ENCODE measurements at regions not wholly inside any gene's neighbourhood (a gene's known extent, or its start where the extent isn't known, plus 50 kb on each side); places are given as distances from the start of the nearest gene placed in this dataset.

DNA sequence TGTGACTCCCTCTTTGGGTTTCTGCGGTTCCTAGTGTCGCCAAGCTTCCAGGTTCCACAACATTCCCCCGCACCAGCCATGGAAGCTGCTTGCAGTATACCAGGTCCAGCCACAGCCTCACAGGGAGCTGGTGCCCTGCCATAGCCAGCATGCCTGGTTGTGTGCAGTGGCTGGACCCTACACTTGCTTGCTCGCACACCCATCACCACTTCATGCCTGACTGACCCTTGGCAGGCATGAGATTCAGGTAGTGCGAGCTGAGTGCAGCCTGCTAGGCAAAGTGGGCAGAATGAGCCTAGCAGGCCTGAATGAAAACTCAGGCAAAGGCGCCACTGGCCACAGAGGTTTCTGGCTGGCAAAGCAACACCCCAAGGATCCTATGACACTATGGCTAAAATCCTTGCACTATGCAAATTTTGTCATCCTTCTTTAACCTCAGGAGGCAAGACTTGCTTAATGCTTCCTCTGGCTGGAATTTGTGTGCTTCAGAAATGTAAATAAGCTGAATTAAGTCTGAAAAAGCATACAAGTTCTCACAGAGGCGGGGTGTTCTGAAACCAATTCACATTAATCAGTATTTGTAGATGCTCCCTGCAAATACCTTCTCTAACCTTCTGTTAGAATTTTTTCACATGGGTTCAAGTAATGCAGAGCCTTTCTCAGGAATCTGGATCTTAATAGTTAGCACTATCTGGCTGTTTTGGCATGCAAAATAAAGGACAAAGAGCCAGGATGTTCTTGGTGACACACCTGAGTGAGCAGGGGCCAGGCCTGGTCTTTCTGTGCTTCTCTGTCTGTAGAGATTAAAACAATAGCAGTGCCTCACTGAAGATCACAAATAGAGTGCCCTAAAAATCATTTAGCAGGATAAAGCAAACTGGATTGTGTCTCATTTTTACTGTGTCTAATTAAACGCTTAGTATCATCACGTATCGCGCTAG is 256.9 kb downstream of the GPATCH2 start:
- DNase-seq = no peak

- DNase-seq = no peak
Observed at GRCh38 chr1:217372049-217372970, 258.6 kb downstream of the GPATCH2 start.

DNA sequence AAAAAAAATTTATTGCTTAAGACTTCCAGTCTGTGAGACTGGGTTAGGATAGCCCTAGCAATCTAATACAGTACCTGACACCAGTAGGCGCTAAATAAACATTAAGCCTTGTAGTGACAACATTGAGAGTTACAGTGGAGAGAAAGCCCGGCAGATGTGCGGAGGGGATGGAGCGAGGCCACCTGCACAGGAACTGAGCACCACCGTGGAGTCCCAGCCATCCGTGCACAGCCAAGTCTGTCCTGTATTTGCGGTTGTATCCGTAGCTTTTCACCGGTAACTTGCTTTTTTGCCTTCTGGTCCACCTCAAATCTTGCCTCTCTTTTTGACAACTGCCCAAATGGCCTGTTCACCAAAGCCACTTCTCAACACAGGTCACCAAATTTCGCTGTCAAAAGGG is 260.1 kb downstream of the GPATCH2 start:
- DNase-seq = no peak

DNA sequence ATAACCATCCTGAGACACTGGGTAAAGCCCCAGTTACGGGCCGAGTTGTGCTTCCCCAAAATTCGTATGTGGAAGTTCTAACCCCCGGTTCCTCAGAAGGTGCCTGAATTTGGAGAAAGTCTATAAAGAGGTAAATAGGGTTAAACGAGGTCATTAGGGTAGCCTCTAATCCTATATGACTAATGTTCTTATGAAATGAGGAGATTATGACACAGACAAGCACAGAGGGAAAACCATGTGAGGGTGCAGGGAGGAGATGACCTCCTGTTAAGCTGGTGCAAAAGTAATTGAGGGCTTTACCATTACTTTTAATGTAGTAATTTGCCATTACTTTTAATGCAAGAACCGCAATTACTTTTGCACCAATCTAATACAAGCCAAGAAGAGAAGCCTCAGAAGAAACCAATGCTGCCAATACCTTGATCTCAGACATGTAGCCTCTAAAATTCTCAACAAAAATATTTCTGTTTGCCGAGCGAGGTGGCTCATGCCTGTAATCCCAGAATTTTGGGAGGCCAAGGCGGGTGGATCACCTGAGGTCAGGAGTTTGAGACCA is 260.8 kb downstream of the GPATCH2 start:
- DNase-seq = no peak

DNA sequence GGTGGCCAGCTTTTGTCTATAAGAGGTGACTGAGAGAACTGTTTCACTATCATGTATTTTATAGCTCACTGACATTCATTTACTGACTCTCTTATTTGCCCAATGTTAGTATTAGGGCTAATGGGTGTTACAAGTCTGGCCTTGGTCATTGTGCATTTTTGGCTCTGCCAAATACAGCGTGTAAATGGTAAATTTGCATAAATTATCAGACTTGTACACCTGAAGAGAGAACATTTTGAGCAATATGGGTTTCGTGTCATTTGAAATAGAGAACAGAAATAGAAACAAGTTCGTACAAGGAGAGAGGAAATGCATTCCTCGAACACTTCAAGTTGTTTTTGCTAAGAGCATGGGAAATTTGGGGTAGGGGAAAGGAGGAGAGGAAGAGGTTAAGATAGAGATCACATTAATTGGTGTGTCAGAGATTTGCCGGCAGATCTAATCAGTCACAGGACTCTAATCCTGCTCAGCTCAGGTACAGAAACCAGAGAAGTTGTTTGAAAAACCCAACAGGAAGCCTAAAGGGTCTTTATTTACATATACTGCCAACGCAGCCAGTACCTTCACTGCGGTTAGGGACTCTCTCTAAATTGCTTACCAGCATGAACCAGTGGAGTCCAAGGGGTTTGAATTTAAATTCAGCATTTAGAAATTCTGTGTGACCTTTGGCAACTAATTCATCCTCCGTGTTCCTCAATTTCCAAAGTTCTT is 261.5 kb downstream of the GPATCH2 start:
- DNase-seq = no peak

DNA sequence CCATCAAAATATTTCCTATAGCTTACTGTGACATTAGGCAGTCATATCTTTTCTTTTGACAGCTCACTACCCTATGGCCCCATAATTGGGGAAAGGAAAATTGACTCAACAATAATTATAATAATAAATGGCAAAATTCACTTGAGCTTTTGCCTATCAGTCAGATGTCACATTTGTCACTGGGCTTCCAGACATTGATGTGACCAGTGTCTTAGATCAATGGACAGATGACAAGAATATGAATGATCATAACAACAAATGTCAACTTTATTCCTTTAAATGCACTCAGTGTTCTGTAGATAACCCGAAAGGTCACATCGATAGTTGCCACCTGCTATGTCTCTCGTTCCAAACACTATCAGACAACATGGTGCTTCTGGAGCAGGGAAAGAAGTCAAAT is 266.7 kb downstream of the GPATCH2 start:
- DNase-seq = no peak

- DNase-seq = no peak
Observed at GRCh38 chr1:217363319-217363718, 267.6 kb downstream of the GPATCH2 start.

DNA sequence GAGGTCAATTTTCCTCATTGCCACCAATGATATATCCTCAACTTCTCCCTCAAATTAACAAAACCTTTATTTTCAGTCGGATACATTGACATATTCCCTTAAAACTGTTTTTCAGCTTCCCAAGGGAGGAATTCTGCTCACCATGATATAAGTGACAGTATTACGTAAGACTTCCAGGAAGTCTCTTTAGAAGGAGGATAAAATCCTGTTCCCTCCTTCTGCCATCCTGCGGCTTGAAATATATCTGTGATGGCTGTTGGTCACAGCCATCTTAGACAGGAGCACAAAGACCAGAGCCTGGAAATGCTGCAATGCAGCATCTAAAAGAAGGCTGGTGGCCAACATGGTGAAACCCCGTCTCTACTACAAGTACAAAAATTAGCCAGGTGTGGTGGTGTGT is 270.4 kb downstream of the GPATCH2 start:
- DNase-seq = no peak

DNA sequence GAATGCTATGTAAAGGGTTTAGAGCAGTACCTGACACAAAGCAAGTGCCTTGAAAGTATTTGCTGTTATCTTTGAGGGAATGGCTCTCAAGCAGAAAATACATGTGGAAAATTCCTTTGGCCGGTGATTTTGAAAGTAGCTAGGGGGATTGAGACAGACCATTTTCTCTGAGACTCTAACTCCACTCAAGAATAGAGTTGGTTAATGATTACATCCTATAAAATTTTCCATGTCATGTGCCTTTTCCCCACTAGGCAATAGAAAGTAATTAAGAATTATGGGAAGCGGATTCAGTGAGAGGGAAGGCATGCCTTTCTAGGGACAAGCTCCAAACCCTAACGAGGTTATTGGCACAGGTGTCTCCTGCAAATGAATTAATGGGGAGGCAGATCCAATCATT is 276.0 kb downstream of the GPATCH2 start:
- DNase-seq = no peak

- no peak for DNase-seq
Observed at GRCh38 chr1:217348960-217349664, 281.8 kb downstream of the GPATCH2 start.

GRCh38 chr1:217344712-217345111 is 286.2 kb downstream of the GPATCH2 start:
- no peak for DNase-seq

DNA sequence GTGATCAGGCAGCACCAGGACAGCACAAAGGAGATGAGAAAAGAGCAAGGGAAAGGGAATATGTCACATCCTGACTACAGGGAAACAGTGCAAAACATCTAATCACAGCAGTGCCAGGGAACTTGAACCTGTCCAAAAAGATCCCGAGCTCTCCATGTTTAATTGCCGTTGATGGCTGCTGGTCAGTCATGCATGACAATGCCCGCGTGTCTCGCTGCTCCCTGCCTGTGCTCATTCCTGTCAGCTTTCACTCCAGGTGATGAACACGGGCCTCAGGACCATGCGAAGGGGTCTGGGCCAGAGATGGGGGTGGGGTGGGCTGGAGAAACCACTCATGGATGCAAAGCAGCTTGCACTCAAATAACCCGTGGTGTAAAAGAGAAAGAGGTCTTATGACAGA is 287.0 kb downstream of the GPATCH2 start:
- DNase-seq = no peak

DNA sequence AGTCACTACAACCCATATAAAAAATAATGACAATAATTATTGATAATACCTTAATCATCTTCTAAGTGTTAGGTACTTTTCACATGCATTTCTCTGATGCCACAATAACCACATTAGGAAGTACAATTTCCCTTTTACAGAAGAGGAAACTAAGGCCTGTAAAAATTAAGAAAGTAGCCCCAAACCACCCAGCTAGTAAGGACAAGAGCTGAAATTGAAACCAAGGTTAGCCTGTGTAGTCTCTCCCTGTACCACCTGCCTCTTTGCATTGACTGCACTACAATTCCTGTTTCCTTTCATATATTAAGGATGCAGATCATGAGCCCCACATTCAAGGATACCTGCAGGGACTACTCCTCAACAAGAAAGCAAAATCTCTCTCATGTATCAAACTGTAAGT is 288.8 kb downstream of the GPATCH2 start:
- no peak for DNase-seq

DNA sequence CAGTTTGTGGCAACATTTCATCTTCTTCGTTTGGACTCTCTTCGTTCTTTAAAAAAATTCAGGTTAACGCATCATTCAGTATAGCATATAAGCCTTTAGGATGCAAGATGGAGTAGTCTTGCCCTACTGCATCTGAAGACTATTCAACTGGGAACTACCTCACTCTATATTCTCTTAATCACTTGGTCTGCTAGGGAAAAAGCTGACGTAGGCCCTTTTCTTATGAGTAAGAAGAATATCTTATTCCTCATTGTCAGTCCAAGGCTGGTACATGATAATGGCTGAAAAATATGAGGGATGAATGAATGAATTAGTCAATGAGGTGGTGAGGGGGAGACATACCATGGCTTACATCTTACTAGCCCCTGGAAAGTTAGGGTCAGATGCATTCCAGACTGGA is 294.2 kb downstream of the GPATCH2 start:
- no peak for DNase-seq

GRCh38 chr1:217333939-217334338 is 297.0 kb downstream of the GPATCH2 start:
- no peak for DNase-seq

- DNase-seq = no peak
Observed at GRCh38 chr1:217332431-217333065, 298.3 kb downstream of the GPATCH2 start.

GRCh38 chr1:217331698-217332097 is 299.2 kb downstream of the GPATCH2 start:
- no peak for DNase-seq

GRCh38 chr1:217327901-217328300 is 303.0 kb downstream of the GPATCH2 start:
- DNase-seq = no peak

DNA sequence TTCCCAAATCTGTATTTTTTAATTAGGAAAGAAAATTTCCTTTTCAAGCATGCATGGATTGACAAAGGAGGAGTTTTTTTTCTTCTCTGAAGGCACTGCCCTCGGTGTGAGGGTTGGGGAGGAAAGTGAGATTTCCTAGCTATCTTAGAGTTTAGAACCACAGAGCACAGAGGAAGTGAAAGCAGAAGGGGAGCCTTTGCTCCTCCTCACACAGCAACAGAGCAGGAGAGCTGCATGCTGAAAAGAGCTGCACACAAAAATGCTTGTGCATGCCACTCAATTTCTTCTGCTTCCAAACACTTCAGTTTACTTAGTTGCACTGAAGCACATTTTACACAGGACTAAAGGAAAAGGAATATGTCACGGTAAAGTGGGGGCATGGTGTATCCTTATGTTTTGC is 308.1 kb downstream of the GPATCH2 start:
- no peak for DNase-seq

DNA sequence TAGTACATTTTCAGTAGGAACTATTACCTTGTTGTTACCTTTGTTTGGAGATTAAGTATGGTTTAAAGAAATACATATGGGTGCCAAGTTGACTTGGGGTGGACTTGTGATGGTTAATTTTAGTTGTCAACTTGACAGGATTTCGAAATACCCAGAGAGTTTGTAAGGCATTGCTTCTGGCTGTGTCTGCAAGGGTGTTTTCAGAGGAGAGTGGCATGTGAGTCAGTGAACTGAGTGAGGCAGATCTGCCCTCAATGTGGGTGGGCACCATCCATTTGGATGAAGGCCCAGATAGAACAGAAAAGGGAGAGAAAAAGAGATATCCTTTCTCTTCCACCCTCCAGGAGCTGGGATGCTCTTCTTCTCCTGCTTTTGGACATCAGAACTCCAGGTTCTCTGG is 315.5 kb downstream of the GPATCH2 start:
- no peak for DNase-seq

DNA sequence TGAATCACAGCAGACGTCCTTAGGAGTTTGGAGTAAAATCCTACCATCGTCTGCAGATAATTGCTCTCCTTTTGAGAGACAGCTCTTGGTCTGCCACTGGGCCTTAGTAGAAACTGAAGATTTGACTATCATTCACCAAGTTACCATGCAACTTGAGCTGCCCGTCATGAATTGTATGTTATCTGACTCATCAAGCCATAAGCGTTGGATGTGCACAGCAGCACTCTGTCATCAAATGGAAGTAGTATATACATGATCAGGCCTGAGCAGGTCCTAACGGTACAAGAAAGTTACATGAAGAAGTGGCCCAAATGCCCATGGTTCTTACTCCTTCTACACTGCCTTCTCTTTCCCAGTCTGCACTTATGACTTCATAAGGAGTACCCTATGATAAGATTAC is 317.8 kb downstream of the GPATCH2 start:
- DNase-seq = no peak

Measured in dermis blood vessel endothelial cell (primary cell).